Panc1 (cell line): ENCODE measurements at regions not wholly inside any gene's neighbourhood (a gene's known extent, or its start where the extent isn't known, plus 50 kb on each side); places are given as distances from the start of the nearest gene placed in this dataset.

Source experiments
- ATAC-seq: fragments of 200-7000 bp; cut with Tn5 transposase; 2 replicates; pipeline ENCODE4 v1.9.1; 2020; ENCODE audit warnings: mild to moderate bottlenecking, moderate library complexity
- BruUV-seq: library from RNA; stranded (reverse); fragments of 400-500 nt; replicated peaks from 2 replicates; lab custom pipeline; 2021; lab: Mats Ljungman, UMichigan
- CTCF ChIA-PET: fragments of 300-600 bp; sonication (Branson Sonifier 250); formaldehyde crosslinking; loops from one replicate; lab custom pipeline; 2022; ENCODE audit warnings: antibody characterized with exemption; lab: Charles Lee
- POLR2A ChIA-PET: fragments of 300-600 bp; sonication (Branson Sonifier 250); formaldehyde crosslinking; loops from one replicate; lab custom pipeline; 2022; ENCODE audit warnings: antibody characterized with exemption; lab: Charles Lee
- DNase-seq: peaks from one replicate; pipeline ENCODE4 v3.0.0-alpha.2; 2010; ENCODE audit warnings: low read depth, low spot score
- H3K27ac ChIP-seq: 2 replicates; pipeline ENCODE4 v1.5.1; 2011; ENCODE audit warnings: mild to moderate bottlenecking, low read length, inconsistent platforms
- H3K27me3 ChIP-seq: fragments of 200-500 bp; sonication (Bioruptor generic); 2 replicates; pipeline ENCODE4 v1.6.0; 2014; ENCODE audit warnings: low read length, inconsistent platforms; ENCODE audit not compliant: control insufficient read depth, insufficient read depth
- H3K36me3 ChIP-seq: fragments of 200-500 bp; sonication (Bioruptor generic); 2 replicates; pipeline ENCODE4 v1.5.1; 2014; ENCODE audit warnings: inconsistent platforms, mild to moderate bottlenecking, low read length, moderate library complexity; ENCODE audit not compliant: control insufficient read depth, insufficient read depth
- H3K4me1 ChIP-seq: 2 replicates; pipeline ENCODE4 v1.5.1; 2011; ENCODE audit warnings: inconsistent platforms, mild to moderate bottlenecking, low read length, moderate library complexity; ENCODE audit not compliant: control insufficient read depth, insufficient read depth
- H3K4me3 ChIP-seq, 2 experiments: 2 replicates each; pipeline ENCODE4 v1.5.1; 2011 to 2012; ENCODE audit warnings: low read depth in 2 of 2, low read length in 2 of 2, mild to moderate bottlenecking in 2 of 2, inconsistent platforms in 1 of 2, moderate library complexity in 1 of 2
- H3K9me3 ChIP-seq: fragments of 200-500 bp; sonication (Bioruptor generic); 2 replicates; pipeline ENCODE4 v1.5.1; 2014; ENCODE audit warnings: low read depth, mild to moderate bottlenecking, inconsistent platforms, low read length, moderate library complexity; ENCODE audit not compliant: control insufficient read depth, insufficient read depth
- POLR2AphosphoS5 ChIP-seq: IDR thresholded peaks from 2 replicates; pipeline ENCODE4 v1.6.1; 2012; ENCODE audit warnings: mild to moderate bottlenecking, low read depth, low read length, moderate library complexity
- SIN3A ChIP-seq: IDR thresholded peaks from 2 replicates; pipeline ENCODE4 v1.6.1; 2012; ENCODE audit warnings: low read depth, mild to moderate bottlenecking, low read length, moderate library complexity, borderline replicate concordance; ENCODE audit not compliant: insufficient read depth
- TCF7L2 ChIP-seq: IDR thresholded peaks from 2 replicates; pipeline ENCODE4 v1.6.1; 2011; ENCODE audit warnings: mild to moderate bottlenecking, low read depth, low read length, inconsistent platforms
- in situ Hi-C: cut with HindIII; loops from 2 replicates; pipeline ENCODE4 v1.10.0; 2016; ENCODE audit warnings: low sequenced_read_pairs, low pct_unique_long_range_greater_than_20kb
- intact Hi-C: fragments of 100-400 bp; cut with micrococcal nuclease; formaldehyde crosslinking; loops from one replicate; pipeline ENCODE4 v1.10.0; 2022; ENCODE audit not compliant: unreplicated experiment
- TF ChIP-seq, protein P1 (sequence below), 2 experiments: IDR thresholded peaks; 2 replicates each; pipeline ENCODE4 v1.6.1; 2011 to 2012; ENCODE audit warnings: low read depth in 2 of 2, control low read depth in 1 of 2, low read length in 1 of 2, mild to moderate bottlenecking in 1 of 2, moderate library complexity in 1 of 2; ENCODE audit not compliant: insufficient read depth in 1 of 2
- TF ChIP-seq, protein P2 (sequence below): fragments of 450-650 bp; IDR thresholded peaks from 2 replicates; pipeline ENCODE4 v1.5.1; 2017; ENCODE audit warnings: mild to moderate bottlenecking

DNA sequence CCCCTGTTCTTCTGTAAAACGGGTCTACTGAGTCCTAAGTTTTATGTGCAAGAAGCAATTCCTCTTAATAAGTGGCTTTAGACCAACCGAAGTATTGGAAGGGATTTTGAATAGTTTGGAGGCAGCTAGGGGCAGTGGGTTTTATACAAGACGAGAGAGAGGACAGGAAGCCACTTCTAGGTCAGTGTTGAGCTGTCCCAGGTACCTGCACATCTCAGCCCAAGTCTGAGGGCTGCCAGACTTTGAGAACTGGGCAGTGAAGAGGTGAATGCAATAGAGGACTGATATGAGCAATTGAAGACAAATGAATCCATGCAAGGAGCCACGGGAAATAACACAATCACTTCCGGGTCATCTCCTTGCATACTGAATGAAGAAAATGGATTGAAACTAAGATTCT is 273.5 kb downstream of the KLF6 start:
- intact Hi-C loops, result no loop called here
- TF ChIP-seq, protein P1, sequence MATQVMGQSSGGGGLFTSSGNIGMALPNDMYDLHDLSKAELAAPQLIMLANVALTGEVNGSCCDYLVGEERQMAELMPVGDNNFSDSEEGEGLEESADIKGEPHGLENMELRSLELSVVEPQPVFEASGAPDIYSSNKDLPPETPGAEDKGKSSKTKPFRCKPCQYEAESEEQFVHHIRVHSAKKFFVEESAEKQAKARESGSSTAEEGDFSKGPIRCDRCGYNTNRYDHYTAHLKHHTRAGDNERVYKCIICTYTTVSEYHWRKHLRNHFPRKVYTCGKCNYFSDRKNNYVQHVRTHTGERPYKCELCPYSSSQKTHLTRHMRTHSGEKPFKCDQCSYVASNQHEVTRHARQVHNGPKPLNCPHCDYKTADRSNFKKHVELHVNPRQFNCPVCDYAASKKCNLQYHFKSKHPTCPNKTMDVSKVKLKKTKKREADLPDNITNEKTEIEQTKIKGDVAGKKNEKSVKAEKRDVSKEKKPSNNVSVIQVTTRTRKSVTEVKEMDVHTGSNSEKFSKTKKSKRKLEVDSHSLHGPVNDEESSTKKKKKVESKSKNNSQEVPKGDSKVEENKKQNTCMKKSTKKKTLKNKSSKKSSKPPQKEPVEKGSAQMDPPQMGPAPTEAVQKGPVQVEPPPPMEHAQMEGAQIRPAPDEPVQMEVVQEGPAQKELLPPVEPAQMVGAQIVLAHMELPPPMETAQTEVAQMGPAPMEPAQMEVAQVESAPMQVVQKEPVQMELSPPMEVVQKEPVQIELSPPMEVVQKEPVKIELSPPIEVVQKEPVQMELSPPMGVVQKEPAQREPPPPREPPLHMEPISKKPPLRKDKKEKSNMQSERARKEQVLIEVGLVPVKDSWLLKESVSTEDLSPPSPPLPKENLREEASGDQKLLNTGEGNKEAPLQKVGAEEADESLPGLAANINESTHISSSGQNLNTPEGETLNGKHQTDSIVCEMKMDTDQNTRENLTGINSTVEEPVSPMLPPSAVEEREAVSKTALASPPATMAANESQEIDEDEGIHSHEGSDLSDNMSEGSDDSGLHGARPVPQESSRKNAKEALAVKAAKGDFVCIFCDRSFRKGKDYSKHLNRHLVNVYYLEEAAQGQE (IDR thresholded peaks at IDR 0.05; ENCODE audit: insufficient read depth in 1 of 2, low read depth in 2 of 2, low read length in 1 of 2), result peak in 1 of 2 experiments; percentile 44; a peak in 1 of 4 replicates
- TF ChIP-seq SIN3A (no peak), POLR2AphosphoS5 (no peak)
- TF ChIP-seq, protein P2, sequence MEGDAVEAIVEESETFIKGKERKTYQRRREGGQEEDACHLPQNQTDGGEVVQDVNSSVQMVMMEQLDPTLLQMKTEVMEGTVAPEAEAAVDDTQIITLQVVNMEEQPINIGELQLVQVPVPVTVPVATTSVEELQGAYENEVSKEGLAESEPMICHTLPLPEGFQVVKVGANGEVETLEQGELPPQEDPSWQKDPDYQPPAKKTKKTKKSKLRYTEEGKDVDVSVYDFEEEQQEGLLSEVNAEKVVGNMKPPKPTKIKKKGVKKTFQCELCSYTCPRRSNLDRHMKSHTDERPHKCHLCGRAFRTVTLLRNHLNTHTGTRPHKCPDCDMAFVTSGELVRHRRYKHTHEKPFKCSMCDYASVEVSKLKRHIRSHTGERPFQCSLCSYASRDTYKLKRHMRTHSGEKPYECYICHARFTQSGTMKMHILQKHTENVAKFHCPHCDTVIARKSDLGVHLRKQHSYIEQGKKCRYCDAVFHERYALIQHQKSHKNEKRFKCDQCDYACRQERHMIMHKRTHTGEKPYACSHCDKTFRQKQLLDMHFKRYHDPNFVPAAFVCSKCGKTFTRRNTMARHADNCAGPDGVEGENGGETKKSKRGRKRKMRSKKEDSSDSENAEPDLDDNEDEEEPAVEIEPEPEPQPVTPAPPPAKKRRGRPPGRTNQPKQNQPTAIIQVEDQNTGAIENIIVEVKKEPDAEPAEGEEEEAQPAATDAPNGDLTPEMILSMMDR, result no peak

DNA sequence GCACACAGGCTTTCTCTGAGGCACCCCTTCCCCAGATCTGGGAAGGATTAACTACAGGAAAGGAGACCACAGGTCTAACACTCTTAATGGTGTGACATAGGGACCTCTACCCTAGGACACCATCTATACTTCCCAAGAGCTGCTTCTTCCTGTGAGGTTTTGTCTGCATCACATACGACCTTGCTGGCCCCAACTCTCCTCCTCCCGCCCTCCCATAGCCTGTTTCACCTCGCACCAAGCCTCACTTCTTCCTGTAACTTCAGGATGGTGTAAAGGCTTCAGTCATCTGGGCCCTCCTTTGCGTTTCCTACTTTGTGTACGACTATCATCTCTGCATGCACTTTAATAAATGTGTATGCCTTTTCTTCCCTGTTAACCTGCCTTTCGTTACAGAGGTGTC is 274.3 kb downstream of the KLF6 start:
- TF ChIP-seq POLR2AphosphoS5, result no peak
- no peak for TF ChIP-seq TCF7L2
- TF ChIP-seq, protein P2, result no peak
- TF ChIP-seq, protein P1 (IDR thresholded peaks at IDR 0.05; ENCODE audit: insufficient read depth in 1 of 2, low read depth in 2 of 2, low read length in 1 of 2), result no peak
- TF ChIP-seq SIN3A, result no peak
- Histone ChIP-seq H3K27me3 (no peaks in the 10 kb centered on the region), H3K4me1 (no peaks in the 10 kb centered on the region), H3K4me3 (no peak overlapping the region), H3K9me3 (no peaks in the 10 kb centered on the region), H3K27ac (no peak overlapping the region), H3K36me3 (no peaks in the 10 kb centered on the region)
- DNase-seq (no peak), ATAC-seq (no peak)
- in situ Hi-C loops (no loop called here), intact Hi-C loops (no loop called here)
- POLR2A ChIA-PET, result no interaction called here
- no TSS peak for BruUV-seq
- CTCF ChIA-PET, result no interaction called here

More for the DNA sequence above, 273.5 kb downstream of the KLF6 start:
- BruUV-seq, result no TSS peak
- Histone ChIP-seq H3K9me3 (no peaks in the 10 kb centered on the region), H3K27me3 (no peaks in the 10 kb centered on the region), H3K4me1 (no peaks in the 10 kb centered on the region), H3K4me3 (no peak overlapping the region), H3K36me3 (no peaks in the 10 kb centered on the region), H3K27ac (no peak overlapping the region)
- POLR2A ChIA-PET, result no interaction called here
- CTCF ChIA-PET, result no interaction called here
- no peak for ATAC-seq
- in situ Hi-C loops, result no loop called here
- no peak for DNase-seq
